ENCODE measurements at regions not wholly inside any gene's neighbourhood (a gene's known extent, or its start where the extent isn't known, plus 50 kb on each side); places are given as distances from the start of the nearest gene placed in this dataset.
"Not testable (repeated sequence)": the region's sequence is repeated elsewhere in the genome, so short reads cannot be mapped to it uniquely, and the experiment has no call there.

DNA sequence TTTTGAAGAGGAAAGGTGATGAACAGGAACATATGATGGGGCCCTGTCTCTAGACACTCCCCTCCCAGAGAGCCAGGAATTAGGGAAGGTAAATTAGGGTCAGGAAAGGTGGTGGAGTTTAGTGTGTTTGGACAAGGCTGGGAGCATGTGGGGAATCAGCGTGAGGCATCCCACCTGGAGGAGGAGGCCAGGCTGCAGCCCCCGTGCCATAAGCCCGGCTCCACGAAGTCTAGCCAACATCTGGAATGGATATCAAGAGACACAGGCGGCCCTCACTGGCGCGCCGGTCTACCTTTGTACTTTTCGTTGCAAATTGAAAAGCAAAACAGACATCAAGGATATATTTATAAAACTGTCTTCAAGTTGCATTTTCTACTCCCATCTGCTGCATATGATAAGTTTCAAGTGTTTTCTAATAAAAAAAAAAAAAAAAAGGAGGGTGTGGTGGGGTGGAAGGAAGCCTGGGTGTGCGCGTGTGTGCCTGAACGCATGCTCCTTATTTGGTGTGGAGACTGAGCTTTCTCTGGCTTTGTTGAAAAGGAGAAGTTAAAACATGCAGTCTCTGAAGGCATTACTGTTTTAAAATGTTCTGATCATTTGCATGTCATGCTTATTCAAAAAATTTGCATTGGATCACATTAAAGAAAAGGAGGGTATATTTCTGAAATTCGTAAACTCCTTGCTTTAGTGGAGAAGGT, 546.7 kb upstream of the ID2 start:
- H3K27ac ChIP-seq (ENCODE audit: low read length), result no peak overlapping the region
- no peaks in the 10 kb centered on the region for H3K9me3 ChIP-seq (ENCODE audit: control insufficient read depth in 1 of 2, low read length in 2 of 2)
- H3K4me1 ChIP-seq (ENCODE audit: control insufficient read depth in 1 of 2, insufficient read depth in 2 of 2, low read length in 2 of 2), result peaks cover 3 to 15% of the 10 kb centered on the region in 2 donors
- no peaks in the 10 kb centered on the region for H3K36me3 ChIP-seq (ENCODE audit: control insufficient read depth in 1 of 2, insufficient read depth in 2 of 2, low read length in 2 of 2)
- no peak overlapping the region for H3K4me3 ChIP-seq (ENCODE audit: low read depth in 1 of 2, low read length in 2 of 2)
- H3K27me3 ChIP-seq (ENCODE audit: low read depth, low read length), result no peaks in the 10 kb centered on the region

DNA sequence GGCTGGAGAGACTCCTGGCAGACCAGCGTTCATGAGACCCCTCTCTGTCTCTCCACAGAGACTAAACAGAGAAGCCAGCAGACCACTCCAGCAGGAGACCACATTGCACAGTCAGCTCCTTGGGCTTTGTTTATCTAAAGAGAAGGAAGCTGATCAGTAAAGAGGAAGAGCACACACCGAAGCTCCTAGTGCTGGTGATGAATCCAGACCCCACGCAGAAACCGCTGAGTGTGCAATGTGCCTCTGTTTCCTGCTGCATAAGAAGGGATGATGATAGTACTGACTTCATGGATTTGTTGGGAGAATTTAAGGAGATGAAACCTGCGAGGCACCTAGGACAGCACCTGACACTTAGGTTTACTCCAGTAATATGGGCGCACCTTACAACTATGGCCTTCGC, 544.1 kb upstream of the ID2 start:
- Histone ChIP-seq H3K9me3 (ENCODE audit: control insufficient read depth in 1 of 2, low read length in 2 of 2) (no peaks in the 10 kb centered on the region), H3K36me3 (ENCODE audit: control insufficient read depth in 1 of 2, insufficient read depth in 2 of 2, low read length in 2 of 2) (no peaks in the 10 kb centered on the region), H3K4me1 (ENCODE audit: control insufficient read depth in 1 of 2, insufficient read depth in 2 of 2, low read length in 2 of 2) (peaks cover 3 to 16% of the 10 kb centered on the region in 2 donors), H3K4me3 (ENCODE audit: low read depth in 1 of 2, low read length in 2 of 2) (no peak overlapping the region), H3K27me3 (ENCODE audit: low read depth, low read length) (no peaks in the 10 kb centered on the region), H3K27ac (ENCODE audit: low read length) (no peak overlapping the region)

DNA sequence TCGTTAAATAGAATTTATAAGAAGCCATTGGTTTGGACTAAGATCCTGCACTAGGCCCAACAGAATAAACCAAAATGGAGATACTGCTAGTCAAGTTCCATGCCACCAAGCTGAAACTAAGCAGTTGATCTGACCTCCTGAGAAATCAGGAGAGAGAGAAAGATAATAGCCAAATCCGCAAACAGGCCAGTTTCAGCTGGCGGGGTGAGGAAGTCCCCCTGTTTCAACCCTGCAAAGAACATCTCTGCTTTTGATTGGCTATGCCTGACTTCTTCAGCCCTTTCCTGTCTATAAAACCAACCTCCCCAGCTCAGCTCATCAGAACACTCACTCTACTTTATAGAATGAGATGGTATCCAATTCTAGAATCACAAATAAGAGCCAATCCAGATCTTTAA, 543.3 kb upstream of the ID2 start:
- H3K4me3 ChIP-seq (ENCODE audit: low read depth in 1 of 2, low read length in 2 of 2), result no peak overlapping the region
- no peaks in the 10 kb centered on the region for H3K27me3 ChIP-seq (ENCODE audit: low read depth, low read length)
- H3K9me3 ChIP-seq (ENCODE audit: control insufficient read depth in 1 of 2, low read length in 2 of 2), result no peaks in the 10 kb centered on the region
- H3K36me3 ChIP-seq (ENCODE audit: control insufficient read depth in 1 of 2, insufficient read depth in 2 of 2, low read length in 2 of 2), result no peaks in the 10 kb centered on the region
- peaks cover 3 to 16% of the 10 kb centered on the region in 2 donors for H3K4me1 ChIP-seq (ENCODE audit: control insufficient read depth in 1 of 2, insufficient read depth in 2 of 2, low read length in 2 of 2)
- no peak overlapping the region for H3K27ac ChIP-seq (ENCODE audit: low read length)

DNA sequence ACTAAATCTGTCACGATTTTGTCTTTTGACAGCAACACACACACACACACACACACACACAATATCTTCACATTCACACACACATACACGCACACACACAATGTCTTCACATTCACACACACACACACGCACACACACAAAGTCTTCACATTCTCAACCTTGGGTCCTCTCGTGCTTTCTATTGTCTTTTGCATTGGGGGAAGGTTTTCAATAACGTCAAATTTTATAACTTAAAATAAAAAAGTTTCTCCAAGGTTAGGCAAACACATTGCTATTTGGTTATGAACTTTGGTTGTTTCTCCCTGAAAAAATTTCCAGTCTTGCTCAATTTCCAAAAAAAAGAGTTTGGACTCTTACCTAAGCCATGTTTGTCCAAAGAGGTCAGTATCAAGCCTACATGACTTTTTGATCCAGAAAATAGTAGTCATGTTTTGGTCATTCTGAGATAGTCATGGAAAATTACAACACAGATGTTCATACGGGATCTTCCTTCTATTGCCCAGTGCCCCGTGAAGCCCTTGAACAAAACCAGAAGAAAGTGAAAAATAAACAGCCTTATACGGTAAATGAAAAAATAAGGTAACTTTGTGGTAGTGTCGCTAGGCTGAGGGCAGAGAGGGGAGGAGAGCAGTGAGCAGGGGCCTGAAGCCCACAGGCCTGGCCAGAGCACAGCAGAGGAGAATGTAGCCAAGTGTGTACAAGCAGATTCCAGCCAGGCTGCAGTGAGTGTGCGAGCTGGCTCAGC, 542.8 kb upstream of the ID2 start:
- H3K4me3 ChIP-seq (ENCODE audit: low read depth in 1 of 2, low read length in 2 of 2), result no peak overlapping the region
- peaks cover 4 to 16% of the 10 kb centered on the region in 2 donors for H3K4me1 ChIP-seq (ENCODE audit: control insufficient read depth in 1 of 2, insufficient read depth in 2 of 2, low read length in 2 of 2)

DNA sequence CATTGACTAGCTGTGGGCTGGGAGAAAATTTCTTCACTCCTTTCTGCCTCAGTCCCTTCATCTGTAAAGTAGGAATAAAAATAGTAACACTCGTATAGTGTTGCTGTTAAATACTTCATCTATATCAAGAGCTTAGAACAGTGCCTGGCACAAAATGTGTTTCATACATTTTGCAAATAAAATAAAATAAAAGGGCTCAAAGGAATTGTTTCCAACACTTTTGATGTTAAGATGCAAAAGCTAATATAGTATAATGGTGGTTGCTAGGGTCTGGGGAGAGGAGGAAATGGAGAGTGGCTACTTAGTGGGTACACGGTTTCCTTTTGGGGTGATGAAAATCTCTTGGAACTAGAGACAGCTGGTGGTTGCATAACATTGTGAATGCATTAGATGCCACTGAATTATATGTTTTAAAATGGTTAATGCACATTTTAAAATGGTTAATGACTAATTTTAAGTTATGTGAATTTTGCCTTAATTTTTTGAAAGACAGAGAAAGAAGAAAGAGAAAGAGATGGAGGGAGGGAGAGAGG, 542.1 kb upstream of the ID2 start:
- Histone ChIP-seq H3K27ac (ENCODE audit: low read length) (peak overlapping the region; percentile 32), H3K9me3 (ENCODE audit: control insufficient read depth in 1 of 2, low read length in 2 of 2) (no peaks in the 10 kb centered on the region), H3K27me3 (ENCODE audit: low read depth, low read length) (no peaks in the 10 kb centered on the region), H3K4me1 (ENCODE audit: control insufficient read depth in 1 of 2, insufficient read depth in 2 of 2, low read length in 2 of 2) (peaks cover 8 to 16% of the 10 kb centered on the region in 2 donors), H3K36me3 (ENCODE audit: control insufficient read depth in 1 of 2, insufficient read depth in 2 of 2, low read length in 2 of 2) (no peaks in the 10 kb centered on the region), H3K4me3 (ENCODE audit: low read depth in 1 of 2, low read length in 2 of 2) (no peak overlapping the region)

More for the DNA sequence above, 542.8 kb upstream of the ID2 start:
- Histone ChIP-seq H3K27me3 (ENCODE audit: low read depth, low read length) (no peaks in the 10 kb centered on the region), H3K36me3 (ENCODE audit: control insufficient read depth in 1 of 2, insufficient read depth in 2 of 2, low read length in 2 of 2) (no peaks in the 10 kb centered on the region), H3K27ac (ENCODE audit: low read length) (peak overlapping the region; percentile 32), H3K9me3 (ENCODE audit: control insufficient read depth in 1 of 2, low read length in 2 of 2) (no peaks in the 10 kb centered on the region)

DNA sequence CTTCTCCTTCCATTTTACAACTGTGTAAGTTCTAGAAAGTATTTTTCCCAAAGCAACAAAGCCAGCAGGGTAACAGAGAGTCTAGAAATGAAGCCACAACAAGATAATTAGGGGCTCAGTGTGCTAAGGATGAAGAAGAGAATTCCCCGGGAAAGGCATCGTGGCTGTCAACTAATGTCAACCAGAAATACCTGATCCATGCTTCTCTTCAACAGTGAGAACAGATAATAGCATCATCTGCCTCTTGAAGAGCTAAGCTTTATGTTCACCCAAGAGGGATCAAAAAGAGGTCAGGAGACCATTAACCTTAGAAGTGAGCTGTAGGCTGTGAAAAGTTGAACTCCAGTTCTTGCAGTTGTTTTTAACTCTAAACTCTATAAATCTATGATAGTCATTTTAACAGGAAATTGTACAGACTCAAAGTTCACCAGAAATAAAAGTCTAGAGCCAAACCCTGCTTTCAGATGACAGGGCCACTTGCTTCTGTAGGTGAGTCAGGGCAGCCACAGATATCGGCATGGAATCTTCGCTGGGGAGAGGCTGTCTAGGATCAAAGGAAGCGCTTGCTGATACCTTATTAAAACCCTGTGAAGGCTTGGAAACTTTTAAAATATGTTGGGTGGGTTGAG, 540.7 kb upstream of the ID2 start:
- Histone ChIP-seq H3K4me1 (ENCODE audit: control insufficient read depth in 1 of 2, insufficient read depth in 2 of 2, low read length in 2 of 2) (peaks cover 5 to 7% of the 10 kb centered on the region in 2 donors), H3K4me3 (ENCODE audit: low read depth in 1 of 2, low read length in 2 of 2) (no peak overlapping the region), H3K27me3 (ENCODE audit: low read depth, low read length) (no peaks in the 10 kb centered on the region), H3K36me3 (ENCODE audit: control insufficient read depth in 1 of 2, insufficient read depth in 2 of 2, low read length in 2 of 2) (no peaks in the 10 kb centered on the region), H3K9me3 (ENCODE audit: control insufficient read depth in 1 of 2, low read length in 2 of 2) (no peaks in the 10 kb centered on the region), H3K27ac (ENCODE audit: low read length) (no peak overlapping the region)

DNA sequence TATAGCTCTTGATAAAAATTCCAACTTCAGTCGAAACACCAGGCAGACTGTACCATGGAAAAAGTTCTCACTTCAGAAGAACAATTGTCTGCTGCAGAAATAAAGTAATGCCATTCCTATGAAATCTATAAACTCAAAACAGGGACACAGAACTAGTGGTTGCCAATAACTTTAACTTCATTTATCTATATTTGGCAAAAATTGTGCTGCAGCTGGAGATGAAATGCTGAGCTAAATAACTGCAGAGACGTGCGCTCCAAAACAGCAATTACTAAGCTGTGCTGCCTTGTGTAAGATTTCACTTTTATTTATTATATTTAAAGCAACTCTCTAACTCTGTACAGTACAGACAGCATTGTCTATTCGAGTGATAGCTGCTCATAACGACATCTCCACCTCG, 540.1 kb upstream of the ID2 start:
- Histone ChIP-seq H3K36me3 (ENCODE audit: control insufficient read depth in 1 of 2, insufficient read depth in 2 of 2, low read length in 2 of 2) (no peaks in the 10 kb centered on the region), H3K4me1 (ENCODE audit: control insufficient read depth in 1 of 2, insufficient read depth in 2 of 2, low read length in 2 of 2) (peaks cover 5 to 13% of the 10 kb centered on the region in 2 donors), H3K27ac (ENCODE audit: low read length) (no peak overlapping the region), H3K9me3 (ENCODE audit: control insufficient read depth in 1 of 2, low read length in 2 of 2) (no peaks in the 10 kb centered on the region), H3K27me3 (ENCODE audit: low read depth, low read length) (no peaks in the 10 kb centered on the region), H3K4me3 (ENCODE audit: low read depth in 1 of 2, low read length in 2 of 2) (no peak overlapping the region)

DNA sequence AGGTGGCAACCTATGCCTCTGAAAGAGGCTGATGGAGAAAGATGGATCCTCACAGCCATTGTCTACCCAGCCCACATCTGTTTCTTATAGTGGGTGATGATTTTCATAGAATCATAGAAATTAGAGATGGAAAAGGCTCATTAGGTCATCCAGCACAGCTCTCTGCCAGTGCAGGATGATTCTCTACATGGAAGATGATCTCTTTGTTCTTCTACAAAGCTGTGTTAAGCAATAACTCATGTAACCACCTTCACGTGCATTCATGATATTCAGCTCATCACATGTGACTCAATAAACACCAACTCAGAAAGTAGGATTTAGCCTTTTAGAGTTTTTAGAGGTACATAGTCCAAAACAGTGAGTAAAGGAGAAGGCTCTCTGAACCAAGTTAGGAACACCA, 539.4 kb upstream of the ID2 start:
- H3K9me3 ChIP-seq (ENCODE audit: control insufficient read depth in 1 of 2, low read length in 2 of 2), result no peaks in the 10 kb centered on the region
- H3K27me3 ChIP-seq (ENCODE audit: low read depth, low read length), result no peaks in the 10 kb centered on the region
- H3K4me1 ChIP-seq (ENCODE audit: control insufficient read depth in 1 of 2, insufficient read depth in 2 of 2, low read length in 2 of 2), result peaks cover 5 to 14% of the 10 kb centered on the region in 2 donors
- no peak overlapping the region for H3K4me3 ChIP-seq (ENCODE audit: low read depth in 1 of 2, low read length in 2 of 2)
- H3K36me3 ChIP-seq (ENCODE audit: control insufficient read depth in 1 of 2, insufficient read depth in 2 of 2, low read length in 2 of 2), result no peaks in the 10 kb centered on the region
- H3K27ac ChIP-seq (ENCODE audit: low read length), result no peak overlapping the region

DNA sequence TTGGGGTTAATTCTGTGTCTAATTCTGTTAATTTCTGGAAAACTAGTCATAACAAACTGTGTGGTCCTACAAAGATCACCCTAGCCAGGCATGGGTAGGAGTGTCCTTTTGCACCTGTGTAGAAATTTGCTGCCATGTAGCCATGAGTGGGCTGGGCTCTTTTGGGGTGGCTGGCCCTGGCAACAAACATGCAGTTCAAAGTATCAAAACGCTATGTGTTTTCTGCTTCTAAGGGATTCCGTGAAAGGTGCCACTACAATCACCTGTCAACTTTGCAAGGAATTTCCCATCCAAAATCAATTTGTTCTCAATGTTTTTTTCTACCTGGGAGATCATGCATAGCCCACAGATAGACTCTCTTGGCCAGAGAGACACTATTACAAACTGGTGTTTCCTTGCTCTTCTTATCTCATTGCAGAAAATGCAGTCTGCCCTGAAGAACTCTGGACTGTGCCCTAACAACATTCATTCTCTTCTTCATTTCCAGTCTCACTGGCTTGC, 537.7 kb upstream of the ID2 start:
- Histone ChIP-seq H3K27ac (ENCODE audit: low read length) (no peak overlapping the region), H3K27me3 (ENCODE audit: low read depth, low read length) (no peaks in the 10 kb centered on the region), H3K36me3 (ENCODE audit: control insufficient read depth in 1 of 2, insufficient read depth in 2 of 2, low read length in 2 of 2) (no peaks in the 10 kb centered on the region), H3K9me3 (ENCODE audit: control insufficient read depth in 1 of 2, low read length in 2 of 2) (no peaks in the 10 kb centered on the region), H3K4me1 (ENCODE audit: control insufficient read depth in 1 of 2, insufficient read depth in 2 of 2, low read length in 2 of 2) (peaks cover 5 to 14% of the 10 kb centered on the region in 2 donors), H3K4me3 (ENCODE audit: low read depth in 1 of 2, low read length in 2 of 2) (no peak overlapping the region)

DNA sequence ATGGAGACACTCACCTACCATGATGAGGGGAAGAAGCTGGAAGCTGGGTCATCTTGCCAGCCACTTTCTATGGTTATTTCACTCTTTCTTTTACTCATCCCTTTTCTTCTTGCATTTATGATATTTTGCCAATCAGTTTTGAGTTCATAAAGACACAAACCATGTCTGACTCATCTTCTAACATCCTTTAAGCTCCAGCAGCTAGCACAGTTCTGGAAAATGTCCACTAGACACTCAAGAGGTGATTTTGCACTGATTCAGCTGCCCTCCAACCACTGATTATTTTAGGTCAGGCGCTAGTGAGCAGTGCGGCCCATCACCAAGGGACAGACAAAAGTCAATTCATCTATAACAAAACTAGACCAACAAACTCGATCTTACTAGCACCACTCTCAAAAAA, 537.1 kb upstream of the ID2 start:
- H3K9me3 ChIP-seq (ENCODE audit: control insufficient read depth in 1 of 2, low read length in 2 of 2), result no peaks in the 10 kb centered on the region
- H3K4me3 ChIP-seq (ENCODE audit: low read depth in 1 of 2, low read length in 2 of 2), result no peak overlapping the region
- peaks cover 5 to 19% of the 10 kb centered on the region in 2 donors for H3K4me1 ChIP-seq (ENCODE audit: control insufficient read depth in 1 of 2, insufficient read depth in 2 of 2, low read length in 2 of 2)
- H3K36me3 ChIP-seq (ENCODE audit: control insufficient read depth in 1 of 2, insufficient read depth in 2 of 2, low read length in 2 of 2), result no peaks in the 10 kb centered on the region
- no peak overlapping the region for H3K27ac ChIP-seq (ENCODE audit: low read length)
- no peaks in the 10 kb centered on the region for H3K27me3 ChIP-seq (ENCODE audit: low read depth, low read length)

DNA sequence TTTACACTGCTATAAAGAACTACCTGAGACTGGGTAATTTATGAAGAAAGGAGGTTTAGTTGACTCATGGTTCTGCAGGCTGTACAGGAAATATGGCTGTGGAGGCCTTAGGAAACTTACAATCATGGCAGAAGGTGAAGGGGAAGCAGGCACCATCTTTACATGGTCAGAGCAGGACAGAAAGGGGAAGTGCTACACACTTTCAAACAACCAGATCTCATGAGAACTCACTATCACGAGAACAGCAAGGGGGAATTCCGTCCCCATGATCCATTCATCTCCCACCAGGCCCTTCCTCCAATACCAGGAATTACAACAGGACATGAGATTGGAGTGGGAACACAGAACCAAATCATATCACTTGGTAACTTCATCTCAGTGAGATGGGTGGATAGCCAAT, 536.5 kb upstream of the ID2 start:
- peaks cover 5 to 22% of the 10 kb centered on the region in 2 donors for H3K4me1 ChIP-seq (ENCODE audit: control insufficient read depth in 1 of 2, insufficient read depth in 2 of 2, low read length in 2 of 2)

More for the DNA sequence above, 536.5 kb upstream of the ID2 start:
- H3K27ac ChIP-seq (ENCODE audit: low read length); H3K36me3 ChIP-seq (ENCODE audit: control insufficient read depth in 1 of 2, insufficient read depth in 2 of 2, low read length in 2 of 2); H3K9me3 ChIP-seq (ENCODE audit: control insufficient read depth in 1 of 2, low read length in 2 of 2); H3K27me3 ChIP-seq (ENCODE audit: low read depth, low read length); H3K4me3 ChIP-seq (ENCODE audit: low read depth in 1 of 2, low read length in 2 of 2): not testable (repeated sequence)

Data from muscle layer of duodenum (tissue), 2 donors.